ENCODE measurements at regions not wholly inside any gene's neighbourhood (a gene's known extent, or its start where the extent isn't known, plus 50 kb on each side); places are given as distances from the start of the nearest gene placed in this dataset.

- no peak for TF ChIP-seq POLR2A (IDR thresholded peaks at IDR 0.05; ENCODE audit: extremely low read depth, insufficient read length)
- no peak for TF ChIP-seq CTCF (IDR thresholded peaks at IDR 0.05; ENCODE audit: low read depth, low read length)
Measured at GRCh38 chr11:70621241-70621640, 222.9 kb downstream of the CTTN start.

All from NB4 (cell line).